Fibroblast of lung (primary cell): ENCODE measurements at regions not wholly inside any gene's neighbourhood (a gene's known extent, or its start where the extent isn't known, plus 50 kb on each side); places are given as distances from the start of the nearest gene placed in this dataset.

Experiments
- EZH2 ChIP-seq: IDR thresholded peaks from 2 replicates; pipeline ENCODE4 v1.5.1; 2012; ENCODE audit warnings: low read length, control low read depth, mild to moderate bottlenecking; ENCODE audit errors: missing control alignments
- TF ChIP-seq, protein P1 (sequence below), 2 donors: IDR thresholded peaks in 1 of 2; conservative IDR thresholded peaks in 1 of 2; 1 replicate in 1 of 2; 2 replicates in 1 of 2; pipeline ENCODE4 v1.5.1; 2011 to 2012; ENCODE audit warnings: low read length in 2 of 2, control low read depth in 1 of 2, inconsistent platforms in 1 of 2, low read depth in 1 of 2, mild to moderate bottlenecking in 1 of 2

DNA sequence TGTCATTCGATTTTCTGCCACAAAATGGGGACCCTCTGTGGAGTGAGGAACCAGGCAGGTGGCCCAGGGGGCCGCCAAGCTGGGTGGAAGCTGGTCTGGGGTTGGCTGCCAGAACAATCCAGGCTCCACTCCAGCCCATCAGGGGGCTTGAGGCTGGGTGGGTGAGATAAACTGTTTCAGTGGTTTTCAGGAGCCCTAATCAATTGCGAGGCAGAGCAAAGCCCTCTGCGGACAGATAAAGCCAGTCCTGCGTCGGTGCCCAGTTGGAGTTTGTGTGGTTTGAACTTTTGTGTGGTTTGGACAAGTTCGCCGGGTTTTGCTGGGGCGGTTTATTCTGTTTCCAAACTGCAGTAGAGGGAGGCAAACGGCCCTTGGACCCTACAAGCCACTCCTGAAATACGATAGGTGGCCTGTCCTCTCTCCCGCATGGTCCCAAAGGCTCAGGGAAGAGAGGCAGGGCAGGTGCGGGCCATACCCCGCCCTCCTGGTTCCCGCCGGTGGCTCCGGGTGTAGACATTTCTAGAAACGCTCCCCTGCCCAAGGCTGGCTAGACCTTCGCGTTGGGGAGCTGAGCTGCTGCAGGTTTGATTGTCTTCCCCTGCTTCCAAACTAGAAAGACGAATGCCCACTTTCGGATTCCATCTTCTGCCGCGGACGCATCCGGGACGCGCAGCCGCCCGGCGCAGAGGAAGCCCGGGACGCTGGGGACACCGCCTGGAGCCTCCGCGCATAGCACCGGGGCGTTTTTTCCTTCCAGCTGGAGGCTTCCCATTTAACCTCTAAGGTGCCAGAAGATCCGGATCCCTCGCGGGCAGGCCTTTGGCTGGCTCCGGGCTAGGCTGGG, 169.0 kb upstream of the BCOR start:
- TF ChIP-seq, protein P1, sequence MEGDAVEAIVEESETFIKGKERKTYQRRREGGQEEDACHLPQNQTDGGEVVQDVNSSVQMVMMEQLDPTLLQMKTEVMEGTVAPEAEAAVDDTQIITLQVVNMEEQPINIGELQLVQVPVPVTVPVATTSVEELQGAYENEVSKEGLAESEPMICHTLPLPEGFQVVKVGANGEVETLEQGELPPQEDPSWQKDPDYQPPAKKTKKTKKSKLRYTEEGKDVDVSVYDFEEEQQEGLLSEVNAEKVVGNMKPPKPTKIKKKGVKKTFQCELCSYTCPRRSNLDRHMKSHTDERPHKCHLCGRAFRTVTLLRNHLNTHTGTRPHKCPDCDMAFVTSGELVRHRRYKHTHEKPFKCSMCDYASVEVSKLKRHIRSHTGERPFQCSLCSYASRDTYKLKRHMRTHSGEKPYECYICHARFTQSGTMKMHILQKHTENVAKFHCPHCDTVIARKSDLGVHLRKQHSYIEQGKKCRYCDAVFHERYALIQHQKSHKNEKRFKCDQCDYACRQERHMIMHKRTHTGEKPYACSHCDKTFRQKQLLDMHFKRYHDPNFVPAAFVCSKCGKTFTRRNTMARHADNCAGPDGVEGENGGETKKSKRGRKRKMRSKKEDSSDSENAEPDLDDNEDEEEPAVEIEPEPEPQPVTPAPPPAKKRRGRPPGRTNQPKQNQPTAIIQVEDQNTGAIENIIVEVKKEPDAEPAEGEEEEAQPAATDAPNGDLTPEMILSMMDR (conservative IDR thresholded peaks at IDR 0.05 in 1 of 2, IDR thresholded peaks at IDR 0.05 in 1 of 2; ENCODE audit: low read depth in 1 of 2, low read length in 2 of 2) = peak; percentile 58 to 69
- no peak for TF ChIP-seq EZH2
